COLO668 (cell line): ENCODE measurements at regions not wholly inside any gene's neighbourhood (a gene's known extent, or its start where the extent isn't known, plus 50 kb on each side); places are given as distances from the start of the nearest gene placed in this dataset.

Experiments
- DNase-seq: peaks from one replicate; lab custom pipeline; 2025; ENCODE audit not compliant: unreplicated experiment; lab: John Stamatoyannopoulos, UW

GRCh38 chr14:34350903-34351302 lies 111.1 kb downstream of the SPTSSA start:
- no peak for DNase-seq

DNA sequence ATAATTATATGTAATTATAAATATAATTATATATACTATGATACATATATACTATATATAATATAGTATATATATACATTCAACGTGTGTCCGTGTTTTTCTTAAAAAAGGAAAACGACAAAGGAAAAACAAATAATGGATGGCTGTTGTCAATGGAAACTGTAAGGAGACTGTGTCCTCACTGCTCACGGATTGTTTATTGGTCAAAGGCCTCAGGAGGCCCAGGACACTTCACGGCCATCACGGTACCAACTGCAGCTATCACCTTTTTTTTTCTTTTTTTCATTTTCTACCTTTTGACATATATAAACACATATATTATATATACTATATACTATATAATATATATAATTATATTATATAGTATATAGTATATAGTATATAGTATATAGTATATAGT lies 113.4 kb downstream of the SPTSSA start:
- DNase-seq = no peak

GRCh38 chr14:34347683-34348082 lies 114.4 kb downstream of the SPTSSA start:
- no peak for DNase-seq

- no peak for DNase-seq
Measured at GRCh38 chr14:34345718-34346465, 116.1 kb downstream of the SPTSSA start.

DNA sequence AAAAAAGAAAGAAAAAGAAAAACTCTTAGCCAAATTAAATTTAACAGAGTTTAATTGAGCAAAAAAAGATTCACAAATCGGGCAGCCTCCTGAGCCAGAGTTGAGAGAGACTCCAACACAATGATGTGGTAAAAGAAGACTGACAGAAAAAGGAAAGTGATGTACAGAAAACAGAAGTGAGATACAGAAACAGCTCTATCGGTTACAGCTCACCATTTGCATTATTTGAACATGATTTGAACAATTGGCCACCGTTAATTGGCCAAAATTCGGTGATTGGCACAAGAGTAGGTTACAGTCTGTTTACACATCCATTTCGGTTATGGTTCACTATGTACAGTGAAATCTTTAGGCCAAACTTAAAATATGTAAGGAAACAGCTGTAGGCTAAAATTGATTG lies 117.7 kb downstream of the SPTSSA start:
- DNase-seq = no peak

DNA sequence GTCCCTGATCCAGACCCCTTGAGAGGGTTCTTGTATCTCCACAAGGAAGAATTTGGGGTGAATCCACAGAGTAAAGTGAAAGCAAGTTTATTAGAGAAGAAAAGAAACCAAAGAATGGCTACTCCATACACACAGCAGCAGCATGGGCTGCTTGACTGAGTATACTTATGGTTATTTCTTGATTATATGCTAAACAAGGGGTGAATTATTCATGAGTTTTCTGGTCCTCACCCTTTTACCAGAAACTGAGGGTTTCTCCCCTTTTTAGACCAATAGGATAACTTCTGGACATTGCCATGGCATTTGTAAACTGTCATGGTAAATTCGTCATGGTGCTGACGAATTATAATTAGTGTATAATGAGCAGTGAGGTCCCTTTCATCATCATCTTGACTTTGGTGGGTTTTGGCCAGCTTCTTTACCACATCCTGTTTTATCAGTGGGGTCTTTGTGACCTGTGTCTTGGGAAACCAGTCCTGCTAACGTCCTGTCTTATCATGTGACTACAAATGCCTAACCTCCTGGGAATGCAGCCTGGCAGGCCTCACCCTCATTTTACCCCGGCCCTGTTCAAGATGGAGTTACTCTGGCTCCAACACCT lies 121.9 kb downstream of the SPTSSA start:
- DNase-seq = no peak

- no peak for DNase-seq
Measured at GRCh38 chr14:34338056-34338455, 124.0 kb downstream of the SPTSSA start.

- DNase-seq = no peak
Measured at GRCh38 chr14:34336501-34336900, 125.5 kb downstream of the SPTSSA start.

- DNase-seq = no peak
Measured at GRCh38 chr14:34335968-34336367, 126.1 kb downstream of the SPTSSA start.

- DNase-seq = no peak
Measured at GRCh38 chr14:34334329-34334728, 127.7 kb downstream of the SPTSSA start.

GRCh38 chr14:34331728-34332623 lies 130.1 kb downstream of the SPTSSA start:
- DNase-seq = peak; percentile 82

DNA sequence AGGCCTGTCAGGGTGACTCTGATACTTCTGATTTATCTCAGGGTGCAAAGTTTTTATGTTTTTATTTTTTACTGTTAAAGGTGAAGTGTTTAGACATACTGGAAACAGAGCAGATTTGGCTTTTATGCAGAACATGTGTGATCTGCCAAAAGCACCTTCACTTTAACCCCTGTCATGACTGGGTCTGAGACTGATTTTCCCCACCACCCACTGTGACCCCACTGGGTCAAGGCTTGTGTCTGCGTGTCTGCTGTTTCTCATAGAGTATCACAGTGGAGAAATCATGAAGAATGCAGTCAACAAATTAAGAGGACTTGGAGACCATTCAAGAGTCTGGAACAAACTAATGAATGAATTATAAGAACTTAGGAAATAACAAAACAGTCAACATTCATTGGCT lies 131.2 kb downstream of the SPTSSA start:
- no peak for DNase-seq

GRCh38 chr14:34329301-34329700 lies 132.7 kb downstream of the SPTSSA start:
- DNase-seq = no peak

DNA sequence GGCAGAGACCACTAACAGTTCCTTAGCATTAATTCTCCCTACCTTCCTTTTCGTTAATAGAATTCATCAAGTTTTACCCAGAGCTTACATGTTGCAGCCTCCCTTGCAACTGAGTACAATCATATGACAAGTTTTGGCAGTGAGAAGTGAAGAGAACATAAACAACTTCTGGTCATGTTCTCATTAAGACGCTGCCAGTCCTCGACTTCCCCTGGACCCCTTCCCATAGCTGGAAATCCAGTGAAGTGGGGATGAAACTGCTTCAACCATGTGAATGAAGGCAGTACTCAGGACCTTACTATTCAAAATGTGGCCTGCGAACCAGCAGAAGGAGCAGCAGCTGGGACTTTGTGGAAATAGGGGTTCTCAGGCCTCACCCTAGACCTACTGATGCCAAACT lies 133.9 kb downstream of the SPTSSA start:
- DNase-seq = no peak

DNA sequence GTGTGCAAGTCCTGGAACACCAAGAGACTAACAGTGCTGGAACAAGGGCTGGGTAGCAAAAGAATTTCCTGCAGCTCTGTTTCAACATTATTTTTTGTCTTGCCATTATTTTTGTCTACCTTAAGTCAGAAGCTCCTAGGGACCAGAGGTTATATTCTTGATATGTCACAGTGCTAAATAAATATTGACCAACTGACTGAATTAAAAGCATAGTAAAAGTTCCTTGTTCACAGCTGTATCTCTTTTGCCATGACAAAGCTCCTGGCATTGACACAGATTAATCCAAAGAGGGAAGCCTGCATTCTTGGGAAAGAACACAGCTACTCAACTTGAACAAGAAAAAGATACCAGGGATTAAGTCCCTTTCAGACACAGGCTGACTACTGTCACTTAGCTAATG lies 136.5 kb downstream of the SPTSSA start:
- DNase-seq = no peak

GRCh38 chr14:34324363-34324795 lies 137.7 kb downstream of the SPTSSA start:
- peak; percentile 17 for DNase-seq

DNA sequence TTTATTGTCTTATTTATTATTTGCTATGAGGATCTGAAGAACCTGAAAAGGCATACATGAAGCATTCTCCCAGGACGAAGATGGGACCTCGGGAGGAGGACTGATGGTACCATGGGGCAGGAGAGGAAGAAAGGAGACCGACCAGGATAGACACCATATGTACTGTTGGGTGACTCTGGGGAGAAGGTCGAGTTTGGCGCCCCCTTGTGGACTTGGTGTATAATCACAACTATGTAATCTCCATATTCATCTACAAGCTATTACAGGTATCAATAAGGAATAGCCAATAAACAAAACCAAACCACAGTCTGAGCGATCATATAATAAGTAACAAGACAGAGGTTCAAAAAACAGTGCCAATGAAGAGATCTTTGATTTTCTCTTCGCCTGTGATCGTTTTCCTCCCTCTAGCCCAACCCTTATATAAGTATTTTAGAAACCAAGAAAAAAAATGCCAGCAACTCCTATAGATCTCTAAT lies 139.1 kb downstream of the SPTSSA start:
- peak; percentile 80 for DNase-seq

DNA sequence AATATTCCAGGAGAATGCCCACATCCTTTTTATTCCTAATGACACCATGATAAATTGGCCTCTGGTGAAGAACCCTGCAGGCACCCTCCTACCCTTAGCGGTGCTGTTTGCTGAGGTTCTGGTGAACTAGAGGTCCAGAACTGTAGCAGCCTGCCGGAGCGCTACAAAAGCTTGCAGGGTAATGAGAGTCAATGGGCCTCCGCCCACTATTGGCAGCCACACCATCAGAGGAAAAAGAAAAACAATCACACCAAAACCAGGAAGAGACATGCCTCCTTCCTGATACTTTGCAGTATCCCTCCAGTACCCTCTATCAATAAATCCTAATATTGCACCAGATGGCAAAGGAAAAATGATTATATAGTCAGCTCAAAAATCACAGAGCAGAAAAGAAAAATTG lies 142.9 kb downstream of the SPTSSA start:
- no peak for DNase-seq

- no peak for DNase-seq
Measured at GRCh38 chr14:34318014-34318413, 144.0 kb downstream of the SPTSSA start.

GRCh38 chr14:34310724-34311123 lies 151.3 kb downstream of the SPTSSA start:
- no peak for DNase-seq

- no peak for DNase-seq
Measured at GRCh38 chr14:34303811-34304210, 158.2 kb downstream of the SPTSSA start.

GRCh38 chr14:34302654-34303053 lies 159.4 kb downstream of the SPTSSA start:
- no peak for DNase-seq
